Adipose tissue (tissue), 3 donors: ENCODE measurements at regions not wholly inside any gene's neighbourhood (a gene's known extent, or its start where the extent isn't known, plus 50 kb on each side); places are given as distances from the start of the nearest gene placed in this dataset.

ENCODE experiments used
- H3K27ac ChIP-seq: one replicate; pipeline ENCODE4 v1.5.1; 2013; ENCODE audit warnings: low read depth, low read length
- WGBS, 3 donors: extraction: QIAGEN DNeasy Blood & Tissue Kit; methylation state at CpG; one replicate each; pipeline ENCODE4 v1.1.7; 2013; 5-methylcytosine and 5-hydroxymethylcytosine counted together
- donor health status: healthy with polysubstance abuse.
- donor health status: Bipolar disorder and iron deficiency.
- donor health status: healthy.

DNA sequence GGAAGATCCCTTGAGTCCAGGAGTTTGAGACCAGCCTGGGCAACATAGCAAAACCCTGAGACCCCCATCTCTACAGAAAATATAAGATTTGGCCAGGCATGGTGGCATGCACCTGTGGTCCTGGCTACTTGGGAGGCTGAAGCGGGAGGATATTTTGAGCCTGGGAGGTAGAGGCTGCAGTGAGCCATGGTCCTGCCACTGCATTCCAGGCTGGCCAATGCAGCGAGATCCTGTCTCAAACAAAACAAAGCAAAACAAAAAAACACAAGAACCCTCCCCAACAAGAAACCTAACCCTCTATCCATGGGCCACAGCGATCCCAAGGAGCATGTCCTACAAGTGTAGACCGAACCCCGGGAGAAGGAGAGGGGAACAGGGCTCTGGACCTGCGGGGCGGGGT, 133.3 kb downstream of the MGAT5B start:
- WGBS, 3 donors: 91 to 97% (median 96%) methylated on average over 6 to 7 of the region's 7 CpGs

DNA sequence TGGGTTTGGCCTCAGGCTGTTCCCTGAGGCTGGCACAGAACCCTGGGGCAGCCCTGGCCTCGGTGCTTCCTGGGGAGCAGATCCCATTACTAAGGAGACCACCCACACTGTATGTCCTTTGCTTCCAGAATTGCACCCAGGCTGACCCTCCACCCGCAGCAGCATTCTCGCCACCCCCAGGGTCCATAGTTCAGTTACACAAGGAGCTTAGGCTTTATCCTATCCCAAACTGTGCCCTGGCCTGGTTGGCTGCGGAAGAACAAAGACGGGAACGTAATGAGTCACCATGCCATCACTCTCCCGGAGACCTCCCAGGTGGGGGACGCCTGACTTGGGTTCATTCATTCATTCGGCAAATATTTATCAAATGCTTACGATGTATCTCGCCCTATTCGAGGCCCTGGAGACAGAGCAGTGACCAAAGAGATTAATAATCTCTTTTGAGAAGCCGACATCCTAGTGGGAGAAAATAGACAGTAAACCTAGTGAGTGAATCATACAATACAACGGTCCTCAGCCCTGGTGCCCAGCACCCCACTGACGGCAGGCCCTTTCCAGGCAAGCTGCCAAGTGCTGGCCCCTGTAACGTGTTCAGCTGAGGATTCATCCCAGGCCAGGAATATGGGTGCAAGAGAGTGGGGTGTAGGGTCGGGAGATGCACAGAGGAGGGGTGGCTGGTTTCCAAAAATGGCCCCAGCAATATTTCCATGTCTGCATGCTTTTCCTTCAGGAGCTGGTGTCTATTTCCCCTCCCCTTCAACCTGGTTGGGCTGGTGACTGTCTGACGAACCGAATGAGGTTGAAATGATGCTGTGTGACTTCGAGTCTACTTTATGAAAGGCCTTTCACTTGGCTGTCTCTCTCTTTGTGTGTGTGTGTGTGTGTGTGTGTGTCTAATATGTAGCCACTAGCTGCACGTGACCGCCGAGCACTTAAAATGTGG, 134.2 kb downstream of the MGAT5B start:
- no peak overlapping the region for H3K27ac ChIP-seq
- WGBS, 3 donors: 37 to 70% (median 60%) methylated on average over 23 of the region's 23 CpGs

More for the DNA sequence above, 133.3 kb downstream of the MGAT5B start:
- H3K27ac ChIP-seq: no peak overlapping the region

DNA sequence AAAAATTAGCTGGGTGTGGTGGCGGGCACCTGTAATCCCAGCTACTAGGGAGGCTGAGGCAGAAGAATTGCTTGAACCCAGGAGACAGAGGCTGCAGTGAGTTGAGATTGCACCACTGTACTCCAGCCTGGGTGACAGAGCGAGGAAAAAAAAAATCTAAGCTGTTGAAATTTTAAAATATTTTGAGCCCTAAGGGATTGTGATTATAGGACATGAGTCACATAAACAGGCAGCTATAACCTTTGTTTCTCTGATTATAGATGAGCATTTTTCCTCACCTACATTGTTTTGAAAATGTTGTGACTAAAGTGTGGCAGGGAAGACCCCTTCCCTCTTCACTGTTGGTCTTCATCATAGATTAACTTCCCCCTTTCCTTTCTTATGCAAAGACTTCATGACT, 135.5 kb downstream of the MGAT5B start:
- WGBS, 3 donors: 90 to 92% (median 90%) methylated on average over 2 of the region's 2 CpGs
- H3K27ac ChIP-seq: no peak overlapping the region

DNA sequence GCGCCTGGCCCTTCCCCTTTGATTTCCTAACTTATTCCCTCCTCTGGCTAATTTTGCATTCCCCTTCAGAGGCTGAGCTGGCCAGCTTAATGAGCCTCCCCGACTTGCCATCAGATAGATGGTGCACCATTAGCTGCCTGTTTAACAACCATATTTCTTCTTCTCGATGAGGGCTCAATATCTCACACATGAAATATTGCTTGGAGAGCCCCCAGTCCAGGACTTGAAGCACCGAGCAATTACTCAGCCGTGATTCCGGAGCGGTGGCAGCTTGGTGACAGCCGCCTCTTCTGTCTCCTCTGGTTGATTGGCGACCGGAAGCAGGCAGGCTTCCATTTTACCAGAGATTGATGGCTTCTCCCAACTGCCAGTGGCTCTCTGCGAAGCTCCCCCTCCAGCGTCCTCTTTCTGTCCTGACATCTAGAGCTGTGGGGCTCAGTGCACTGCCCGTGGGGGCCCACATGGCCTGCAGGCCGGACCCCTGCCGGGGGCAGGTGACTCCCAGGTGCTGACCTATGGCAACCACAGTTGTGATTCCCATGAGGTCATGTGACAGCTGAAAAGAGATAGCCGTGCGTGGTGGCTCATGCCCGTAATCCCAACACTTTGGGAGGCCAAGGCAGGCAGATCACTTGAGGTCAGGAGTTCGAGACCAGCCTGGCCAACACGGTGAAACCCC, 133.7 kb upstream of the SEC14L1 start:
- H3K27ac ChIP-seq: no peak overlapping the region
- 61 to 67% (median 67%) methylated on average over 20 of the region's 20 CpGs for WGBS, 3 donors

DNA sequence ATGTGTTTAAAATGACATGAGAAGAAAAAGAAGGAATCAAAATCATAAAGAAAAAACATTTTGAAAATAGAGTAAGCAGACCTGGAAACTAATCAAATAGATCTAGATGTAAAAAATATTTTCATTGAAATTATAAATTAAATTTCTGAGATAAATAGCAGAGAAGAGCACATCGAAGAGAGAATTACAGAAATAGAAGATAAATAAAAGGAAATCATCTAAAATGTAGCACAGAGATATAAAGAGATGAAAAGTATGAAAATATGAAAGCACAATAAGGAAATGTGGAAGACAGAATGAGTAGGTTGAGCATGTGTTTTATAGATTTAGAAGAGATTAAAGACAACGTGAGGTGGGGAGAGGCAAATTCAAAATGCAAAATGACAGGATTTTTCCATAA, 130.9 kb upstream of the SEC14L1 start:
- H3K27ac ChIP-seq: no peak overlapping the region
- 73 to 88% (median 82%) methylated on average over 2 of the region's 2 CpGs for WGBS, 3 donors

DNA sequence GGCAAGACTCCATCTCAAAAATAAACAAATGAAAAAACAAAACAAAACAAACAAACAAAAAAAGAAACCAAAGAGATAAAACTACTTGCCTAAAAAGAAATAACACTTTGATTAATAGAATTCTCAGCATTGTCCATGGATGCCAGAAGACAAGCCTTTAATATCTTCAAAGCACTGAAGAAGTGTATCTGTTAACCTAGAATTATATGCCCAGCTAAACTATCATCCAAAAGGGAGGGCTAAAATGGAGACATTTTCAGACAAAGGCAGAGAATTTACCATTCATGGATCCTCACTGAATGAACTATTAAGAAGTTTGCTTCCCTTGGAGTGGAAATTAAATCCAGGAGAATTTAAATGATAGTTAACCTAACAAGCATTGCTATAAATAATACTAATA, 130.1 kb upstream of the SEC14L1 start:
- no peak overlapping the region for H3K27ac ChIP-seq

DNA sequence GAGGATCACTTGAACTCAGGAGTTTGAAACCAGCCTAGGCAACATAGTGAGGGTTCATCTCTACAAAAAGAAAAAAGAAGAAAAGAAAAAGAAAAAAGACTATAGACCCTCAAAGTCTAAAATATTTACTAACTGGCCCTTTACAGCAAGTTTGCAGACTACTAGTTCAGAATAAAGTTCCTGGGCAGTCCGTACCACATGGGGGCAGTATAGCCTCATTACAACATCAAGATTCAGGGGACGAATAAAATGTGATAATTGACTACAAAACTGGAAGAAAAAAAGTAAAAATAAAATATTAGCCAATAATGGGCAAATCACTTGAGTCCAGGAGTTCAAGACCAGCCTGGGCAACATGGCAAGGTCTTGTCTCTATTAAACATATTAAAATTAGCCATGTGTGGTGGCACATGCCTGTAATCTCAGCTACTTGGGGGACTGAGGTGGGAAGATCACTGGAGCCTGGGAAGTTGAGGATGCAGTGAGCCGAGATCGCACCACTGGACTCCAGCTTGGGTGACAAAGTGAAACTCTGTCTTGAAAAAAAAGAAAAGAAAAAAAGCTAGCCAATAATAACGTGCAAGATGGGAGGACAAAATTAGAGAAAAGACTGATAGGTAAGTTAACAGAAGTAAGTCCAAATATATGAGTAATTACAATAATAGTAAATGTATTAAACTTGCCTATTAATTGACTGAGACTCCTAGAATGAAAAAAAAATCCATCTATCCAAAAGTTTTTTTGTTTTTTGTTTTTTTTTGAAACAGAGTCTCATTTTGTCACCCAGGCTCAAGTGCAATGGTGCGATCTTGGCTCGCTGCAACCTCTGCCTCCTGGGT, 129.4 kb upstream of the SEC14L1 start:
- H3K27ac ChIP-seq: no peak overlapping the region
- 60 to 70% (median 68%) methylated on average over 7 of the region's 7 CpGs for WGBS, 3 donors

DNA sequence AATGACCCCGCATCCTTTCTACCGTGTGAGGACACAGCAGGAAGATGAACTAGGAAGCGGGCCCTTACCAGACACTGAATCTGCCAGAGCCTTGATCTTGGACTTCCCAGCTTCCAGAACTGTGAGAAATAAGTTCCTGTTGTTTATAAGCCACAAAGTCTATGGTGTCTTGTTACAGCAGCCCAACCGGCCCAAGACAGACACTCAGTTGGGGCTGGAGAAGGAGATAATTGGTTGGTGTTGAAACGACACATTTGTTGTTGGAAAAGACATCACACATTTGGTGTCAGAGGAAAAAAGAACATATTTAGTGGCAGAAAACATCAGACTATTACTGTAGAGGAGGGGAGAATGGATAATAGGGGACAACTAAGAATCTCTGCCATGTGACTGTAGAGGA, 122.3 kb upstream of the SEC14L1 start:
- H3K27ac ChIP-seq: no peak overlapping the region
- WGBS, 3 donors: 57 to 69% (median 58%) methylated on average over 5 of the region's 5 CpGs

DNA sequence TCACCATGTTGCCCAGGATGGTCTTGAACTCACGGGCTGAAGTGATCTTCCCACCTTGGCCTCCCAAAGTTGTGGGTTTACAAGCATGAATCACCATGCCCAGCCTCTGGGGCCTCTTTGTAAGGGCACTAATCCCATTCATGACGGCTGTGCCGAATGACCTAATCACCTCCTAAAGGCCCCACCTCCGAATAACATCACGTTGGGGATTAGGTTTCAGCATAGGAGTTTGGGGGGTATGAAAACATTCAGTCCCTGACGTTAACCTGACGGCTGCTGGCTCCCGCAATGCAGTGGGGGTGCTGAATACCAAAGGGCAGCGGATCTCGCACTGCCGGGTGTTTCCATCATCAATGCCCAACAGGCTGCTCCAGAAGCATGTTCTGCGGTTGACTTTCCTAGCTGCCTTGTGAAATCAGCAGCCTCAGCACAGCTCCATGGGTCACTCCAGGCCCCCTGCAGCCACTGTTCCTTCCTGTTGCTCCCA, 120.8 kb upstream of the SEC14L1 start:
- WGBS, 3 donors: 62 to 67% (median 65%) methylated on average over 12 of the region's 12 CpGs
- H3K27ac ChIP-seq: no peak overlapping the region

DNA sequence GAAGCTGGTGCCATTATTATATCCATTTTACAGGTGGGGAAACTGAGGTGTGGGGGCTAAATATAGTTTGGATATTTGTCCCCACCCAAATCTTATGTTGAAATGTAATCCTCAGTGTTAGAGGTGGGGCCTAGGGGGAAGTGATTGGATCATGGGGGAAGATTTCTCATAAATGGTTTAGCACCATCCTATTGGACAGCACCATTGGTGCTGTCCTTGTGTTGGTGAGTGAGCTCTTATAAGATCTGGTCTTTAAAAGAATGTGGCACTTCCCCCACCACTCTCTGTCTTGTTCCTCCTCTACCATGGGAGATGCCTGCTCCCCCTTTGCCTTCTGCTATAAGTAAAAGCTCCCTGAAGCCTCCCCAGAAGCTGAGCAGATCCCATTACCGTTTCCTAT, 119.8 kb upstream of the SEC14L1 start:
- no peak overlapping the region for H3K27ac ChIP-seq
- WGBS, 3 donors: 61 to 72% (median 69%) methylated on average over 1 of the region's 1 CpG

DNA sequence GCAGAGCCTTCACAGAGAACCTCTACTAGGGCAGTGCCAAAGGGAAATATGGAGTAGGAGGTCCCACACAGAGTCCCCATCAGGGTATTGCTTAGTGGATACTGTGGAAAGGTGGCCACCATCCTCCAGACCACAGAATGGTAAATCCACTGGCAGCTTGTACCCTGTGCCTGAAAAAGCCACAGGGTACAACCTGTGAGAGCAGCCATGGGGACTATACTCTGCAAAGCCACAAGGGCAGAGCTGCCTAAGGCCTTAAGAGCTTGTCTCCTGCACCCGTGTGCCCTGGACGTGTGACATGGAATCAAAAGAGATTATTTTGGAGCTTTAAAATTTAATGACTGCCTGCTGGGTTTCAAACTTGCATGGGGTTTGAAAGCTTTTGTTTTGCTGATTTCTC, 118.0 kb upstream of the SEC14L1 start:
- WGBS, 3 donors: 68 to 81% (median 74%) methylated on average over 2 of the region's 2 CpGs
- H3K27ac ChIP-seq: no peak overlapping the region

DNA sequence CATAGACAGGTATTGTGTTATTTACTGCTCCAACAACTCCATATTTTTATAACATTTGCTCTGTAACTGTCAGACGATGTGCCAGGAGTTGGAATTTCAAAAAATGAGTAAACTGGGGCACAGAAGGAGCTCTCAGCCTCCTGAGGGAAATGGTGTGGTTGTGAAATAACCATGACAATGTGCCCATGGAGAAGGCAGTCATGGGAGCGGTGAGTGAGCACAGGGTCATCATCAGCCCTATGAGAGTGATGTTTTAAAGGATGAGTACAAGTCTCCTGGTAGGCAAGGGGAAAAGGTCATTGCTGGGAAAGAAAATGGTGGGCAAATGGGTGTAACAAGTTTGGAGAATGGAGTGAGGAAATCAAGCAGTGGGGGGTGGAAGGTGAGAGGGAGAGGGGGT, 115.0 kb upstream of the SEC14L1 start:
- H3K27ac ChIP-seq: no peak overlapping the region
- 62 to 71% (median 69%) methylated on average over 2 of the region's 2 CpGs for WGBS, 3 donors

DNA sequence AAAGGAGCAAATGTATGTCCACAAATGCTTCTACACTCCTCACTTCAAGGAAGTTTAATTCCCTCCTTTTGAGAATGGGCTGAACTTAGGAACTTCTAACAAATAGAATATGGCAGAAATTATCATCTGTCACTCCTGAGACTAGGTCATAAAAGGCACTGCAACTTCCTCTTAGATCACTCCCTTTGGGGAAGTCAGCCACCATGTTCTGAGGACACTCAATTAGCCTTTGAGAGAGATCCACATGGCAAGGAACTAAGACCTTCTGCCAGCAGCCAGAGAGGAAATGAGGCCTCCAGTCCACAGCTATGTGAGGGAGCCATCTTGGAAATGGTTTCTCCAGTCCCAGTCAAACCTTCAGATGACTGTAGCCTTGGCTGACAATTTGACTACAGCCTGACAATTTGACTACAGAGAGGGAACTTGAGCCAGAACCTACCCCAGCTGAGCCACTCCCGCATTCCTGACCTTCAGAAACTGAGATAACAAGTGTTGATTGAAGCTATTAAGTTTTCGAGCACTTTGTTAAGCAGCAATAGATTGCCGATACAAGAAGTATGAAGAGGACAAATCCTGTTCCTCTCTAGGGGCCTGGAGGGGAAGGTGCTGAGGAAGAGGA, 113.4 kb upstream of the SEC14L1 start:
- 35 to 87% (median 84%) methylated on average over 3 of the region's 3 CpGs for WGBS, 3 donors

DNA sequence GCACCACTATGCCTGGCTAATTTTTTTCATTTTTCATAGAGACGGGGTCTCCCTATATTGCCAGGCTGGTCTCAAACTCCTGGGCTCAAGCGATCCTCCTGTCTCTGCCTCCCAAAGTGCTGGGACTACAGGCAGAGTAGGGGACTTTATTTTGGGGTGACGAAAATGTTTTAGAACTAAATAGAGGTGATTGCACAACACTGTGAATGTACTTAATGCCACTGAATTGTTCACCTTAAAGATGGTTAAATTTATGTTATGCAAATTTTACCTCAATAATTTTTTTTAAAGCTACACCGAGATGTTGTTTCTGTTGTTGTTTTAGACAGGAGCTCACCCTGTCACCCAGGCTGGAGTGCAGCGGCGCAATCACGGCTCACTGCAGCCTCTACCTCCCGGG, 111.9 kb upstream of the SEC14L1 start:
- 91 to 95% (median 94%) methylated on average over 8 of the region's 8 CpGs for WGBS, 3 donors
- H3K27ac ChIP-seq: no peak overlapping the region

More for the DNA sequence above, 113.4 kb upstream of the SEC14L1 start:
- H3K27ac ChIP-seq: no peak overlapping the region

DNA sequence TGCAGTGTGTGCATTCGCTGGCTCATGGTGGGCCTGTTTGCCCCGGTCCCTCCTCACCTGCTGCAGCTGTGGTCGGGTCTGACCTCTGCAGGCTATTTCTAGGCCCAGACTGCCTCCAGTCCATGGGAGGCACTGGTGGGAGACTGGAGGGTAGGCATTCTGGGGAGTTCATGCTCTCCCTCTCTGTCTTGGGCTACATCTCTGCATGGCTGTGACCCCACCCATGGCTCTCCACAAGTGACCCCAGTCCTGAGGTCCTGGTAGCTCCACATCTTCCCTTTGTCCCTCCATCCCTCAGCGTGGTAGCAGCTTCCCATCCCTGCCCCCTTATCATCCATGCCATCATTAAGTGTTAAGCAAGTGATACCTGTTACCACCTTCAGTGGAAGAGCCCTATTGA, 107.8 kb upstream of the SEC14L1 start:
- WGBS, 3 donors: 81 to 91% (median 86%) methylated on average over 4 of the region's 4 CpGs
- no peak overlapping the region for H3K27ac ChIP-seq

DNA sequence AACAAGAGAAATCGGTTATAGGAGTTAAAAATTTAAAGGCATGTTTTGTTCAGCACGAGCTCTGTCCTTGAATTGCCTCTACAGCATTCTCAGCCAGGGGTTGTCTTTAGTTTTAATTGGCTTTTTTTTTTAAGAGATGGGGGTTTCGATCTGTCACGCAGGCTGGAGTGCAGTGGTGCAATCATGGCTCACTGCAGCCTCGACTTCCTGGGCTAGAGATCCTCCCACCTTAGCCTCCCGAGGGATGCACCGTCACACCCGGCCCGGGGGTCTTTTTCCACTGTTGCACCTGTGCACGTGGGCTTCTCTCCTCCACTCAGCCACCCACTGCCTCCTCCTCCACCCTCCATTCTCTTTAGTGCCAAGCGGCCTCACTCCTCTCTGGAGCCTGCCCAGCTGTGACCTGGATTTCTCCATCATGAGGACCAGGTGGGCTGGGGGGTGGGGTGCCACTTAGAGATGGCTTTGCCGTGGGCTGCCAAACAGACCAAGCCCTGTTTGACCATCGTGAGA, 106.8 kb upstream of the SEC14L1 start:
- H3K27ac ChIP-seq: no peak overlapping the region
- 65 to 80% (median 77%) methylated on average over 13 of the region's 13 CpGs for WGBS, 3 donors

DNA sequence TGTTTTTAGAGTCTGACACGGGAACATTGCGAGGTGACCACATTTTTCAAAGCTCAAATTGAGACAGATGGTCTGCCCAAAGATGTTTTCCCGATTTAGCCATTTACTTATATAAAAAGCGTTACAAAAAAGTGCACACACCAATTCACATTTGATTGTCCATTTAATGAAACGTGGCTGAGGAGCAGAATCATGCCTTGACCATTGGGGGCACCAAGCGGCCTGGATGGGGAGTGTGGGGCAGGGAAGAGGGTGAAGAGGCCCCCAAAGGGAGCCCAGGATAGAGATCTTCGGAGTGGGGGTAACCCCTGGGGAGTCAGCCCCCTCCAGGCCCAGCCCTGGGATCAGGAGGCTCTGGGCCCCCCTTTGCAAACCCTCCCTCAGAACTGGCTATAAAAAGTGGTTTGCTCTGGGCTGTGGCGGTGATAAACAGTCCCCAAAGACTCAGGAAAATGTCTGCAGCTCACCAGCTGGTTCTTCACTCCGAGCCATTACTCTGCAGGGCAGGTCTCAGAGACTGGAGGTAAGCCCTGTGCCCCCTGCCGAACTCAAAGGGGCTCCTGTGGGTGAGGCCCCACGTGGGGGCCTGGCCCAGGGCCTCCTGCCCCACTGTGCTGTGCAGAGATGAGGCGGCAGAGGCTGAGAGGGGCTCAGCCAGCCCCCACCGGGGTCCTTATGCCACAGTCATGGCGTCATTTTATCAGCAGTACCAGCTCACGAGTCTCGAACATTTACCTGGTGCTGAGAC, 105.9 kb upstream of the SEC14L1 start:
- WGBS, 3 donors: 61 to 68% (median 66%) methylated on average over 16 of the region's 16 CpGs
- H3K27ac ChIP-seq: no peak overlapping the region

DNA sequence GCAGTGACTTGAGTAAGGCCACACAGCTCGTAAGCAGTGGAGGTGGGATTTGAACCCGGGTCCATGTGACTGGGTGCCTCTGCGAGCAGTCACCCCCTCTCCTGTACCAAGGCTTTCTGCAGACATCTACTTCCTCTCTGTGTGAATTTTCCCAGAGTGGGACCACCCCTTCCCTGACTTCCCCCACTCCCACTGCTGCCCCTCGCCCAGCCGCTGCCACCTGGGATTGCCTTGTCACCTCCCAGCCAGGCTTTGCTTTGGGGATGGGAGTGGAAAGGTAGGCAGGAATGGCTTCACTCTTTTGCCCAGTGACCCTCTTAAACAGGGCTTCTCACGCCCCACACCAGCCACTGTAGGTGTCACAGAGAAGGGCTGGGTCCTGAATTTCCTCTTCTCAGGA, 105.2 kb upstream of the SEC14L1 start:
- WGBS, 3 donors: 86 to 92% (median 88%) methylated on average over 6 of the region's 6 CpGs
- no peak overlapping the region for H3K27ac ChIP-seq
